Prostate gland (tissue), 2 donors: ENCODE measurements at regions not wholly inside any gene's neighbourhood (a gene's known extent, or its start where the extent isn't known, plus 50 kb on each side); places are given as distances from the start of the nearest gene placed in this dataset.

ENCODE experiments used
- CTCF ChIP-seq, 4 experiments: fragments of 200-600 bp in 2 of 4; fragments of 450-650 bp in 2 of 4; sonication (generic) in 2 of 4; IDR thresholded peaks; 1 replicate in 3 of 4; 2 replicates in 1 of 4; pipeline ENCODE4 v1.5.1; 2016 to 2019; ENCODE audit warnings: antibody characterized with exemption in 4 of 4, mild to moderate bottlenecking in 2 of 4, moderate library complexity in 2 of 4
- POLR2A ChIP-seq: fragments of 450-650 bp; IDR thresholded peaks from one replicate; pipeline ENCODE4 v1.6.1; 2016; ENCODE audit warnings: antibody characterized with exemption, mild to moderate bottlenecking
- POLR2AphosphoS5 ChIP-seq: sonication (generic); formaldehyde crosslinking; IDR thresholded peaks from one replicate; pipeline ENCODE4 v1.6.1; 2017; ENCODE audit warnings: antibody characterized with exemption

GRCh38 chr2:124967325-124967724 is 942.2 kb downstream of the CNTNAP5 start:
- TF ChIP-seq CTCF (IDR thresholded peaks at IDR 0.05) = no peak
- no peak for TF ChIP-seq POLR2AphosphoS5
- TF ChIP-seq POLR2A = no peak
